A673 (cell line): ENCODE measurements at regions not wholly inside any gene's neighbourhood (a gene's known extent, or its start where the extent isn't known, plus 50 kb on each side); places are given as distances from the start of the nearest gene placed in this dataset.

Experiments used
- CTCF ChIP-seq: fragments of 300-800, 200-600 bp; sonication (generic); conservative IDR thresholded peaks from 2 replicates; pipeline ENCODE4 v1.5.1; 2017; ENCODE audit warnings: low read depth, mild to moderate bottlenecking, antibody characterized with exemption, low read length, moderate library complexity, mixed read lengths
- EZH2 ChIP-seq: fragments of 200-600 bp; sonication (generic); IDR thresholded peaks from 2 replicates; pipeline ENCODE4 v1.6.1; 2017; ENCODE audit warnings: borderline replicate concordance, low read depth, mild to moderate bottlenecking, mixed read lengths, antibody characterized with exemption, low read length; ENCODE audit not compliant: poor library complexity, severe bottlenecking

- TF ChIP-seq CTCF, result no peak
- TF ChIP-seq EZH2, result no peak
These were observed 185.8 kb upstream of the BCL6 start for GRCh38 chr3:187931101-187931500.
